ENCODE measurements at regions not wholly inside any gene's neighbourhood (a gene's known extent, or its start where the extent isn't known, plus 50 kb on each side); places are given as distances from the start of the nearest gene placed in this dataset.

DNA sequence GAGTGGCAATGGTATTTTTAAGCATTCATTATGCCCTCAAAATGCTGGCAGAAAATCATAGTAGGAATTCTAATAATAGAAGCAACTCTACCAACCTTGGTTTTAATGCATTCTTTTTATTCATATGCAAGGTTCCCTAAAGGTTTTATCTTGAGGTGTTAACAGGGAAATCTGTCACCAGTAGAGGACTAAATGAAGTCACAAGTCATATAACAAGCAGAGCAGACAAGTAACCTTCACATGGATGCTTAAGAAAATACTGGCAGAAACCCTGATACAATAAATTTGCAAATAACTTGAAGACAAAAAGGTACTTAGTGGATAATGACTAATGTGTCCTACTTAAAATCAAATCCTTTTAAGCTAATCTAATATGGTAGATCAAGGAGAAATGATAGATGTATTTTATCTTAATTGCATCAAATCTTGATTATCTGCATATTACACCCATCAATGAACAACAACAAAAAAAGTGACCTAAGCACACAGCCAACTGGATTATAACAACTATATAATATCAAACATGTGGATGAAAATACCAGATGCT lies 73.3 kb downstream of the RFC3 start:
- no peak for DNase-seq (ENCODE audit: low read depth in 2 of 2)

DNA sequence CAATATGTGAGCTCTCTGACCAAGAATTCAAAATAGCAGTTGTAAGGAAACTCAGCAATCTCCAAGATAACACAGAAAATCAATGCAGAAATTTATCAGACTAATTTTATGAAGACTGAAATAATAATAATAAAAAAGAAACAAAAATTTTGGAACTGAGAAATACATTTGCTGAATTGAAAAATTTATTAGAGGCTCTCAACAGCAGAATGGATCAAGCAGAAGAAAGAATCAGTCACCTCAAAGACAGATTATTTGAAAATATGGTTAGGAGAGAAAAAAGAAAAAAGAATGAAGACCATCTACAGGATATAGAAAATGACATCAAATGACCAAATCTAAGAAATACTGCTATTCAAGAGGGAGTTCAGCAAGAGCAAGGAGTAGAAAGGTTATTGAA lies 75.6 kb downstream of the RFC3 start:
- no peak for DNase-seq (ENCODE audit: low read depth in 2 of 2)

DNA sequence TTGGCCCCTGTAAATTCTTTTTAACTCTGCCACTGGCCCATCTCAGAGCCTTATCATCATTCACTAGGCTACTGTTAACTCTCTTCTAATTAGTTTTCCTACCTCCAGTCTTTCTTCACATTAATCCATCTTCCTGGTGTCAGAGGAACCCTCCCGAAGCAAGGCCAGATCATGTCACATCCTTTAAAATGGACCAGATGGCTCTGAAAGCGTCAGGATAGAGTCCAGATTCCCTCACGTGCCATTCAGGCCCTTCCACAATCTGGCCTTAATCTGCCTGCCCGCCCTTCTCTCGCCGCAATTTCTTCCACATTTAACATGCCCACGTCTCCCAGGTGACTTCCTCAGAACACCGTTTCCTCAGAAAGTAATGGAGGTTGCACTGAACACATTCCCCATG lies 86.5 kb downstream of the RFC3 start:
- DNase-seq (ENCODE audit: low read depth in 2 of 2) = no peak

DNA sequence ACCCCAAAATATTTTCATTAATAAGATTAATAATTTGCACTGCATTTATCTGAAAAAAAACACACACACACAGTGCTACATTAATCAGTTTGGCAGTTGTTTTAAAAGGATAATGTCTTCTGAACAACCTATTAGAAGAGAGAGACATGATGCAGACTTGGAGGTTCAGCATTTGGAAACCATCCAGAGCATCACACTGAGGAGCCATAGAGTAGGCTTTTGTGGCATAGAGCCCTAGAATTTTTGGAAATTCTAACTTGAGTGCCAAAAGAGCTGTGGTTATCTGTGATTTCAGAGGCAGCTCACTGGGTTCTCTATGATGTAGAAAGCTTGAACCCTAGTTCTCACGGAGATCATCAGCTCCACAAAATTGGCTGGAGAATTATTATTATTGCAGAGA lies 90.2 kb downstream of the RFC3 start:
- DNase-seq (ENCODE audit: low read depth in 2 of 2) = no peak

DNA sequence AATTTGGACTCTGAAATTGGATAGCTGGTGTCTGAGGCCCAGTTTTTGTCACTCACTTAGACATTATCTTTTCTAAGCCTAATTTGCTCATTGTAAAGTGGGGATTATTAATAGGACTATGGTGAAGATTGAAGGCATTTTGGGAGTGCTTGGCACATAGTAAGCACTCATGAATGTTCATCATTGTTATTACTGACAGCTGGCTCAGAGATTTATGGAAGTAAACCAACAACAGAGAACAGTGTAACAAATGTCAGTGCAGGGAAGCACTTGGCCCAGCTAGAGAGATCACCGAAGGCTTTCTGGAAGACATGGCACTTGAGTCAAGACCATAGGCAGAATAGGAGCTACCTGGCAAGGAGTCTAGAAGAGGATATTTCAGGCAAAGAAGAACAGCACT lies 92.3 kb downstream of the RFC3 start:
- DNase-seq (ENCODE audit: low read depth in 2 of 2) = no peak

DNA sequence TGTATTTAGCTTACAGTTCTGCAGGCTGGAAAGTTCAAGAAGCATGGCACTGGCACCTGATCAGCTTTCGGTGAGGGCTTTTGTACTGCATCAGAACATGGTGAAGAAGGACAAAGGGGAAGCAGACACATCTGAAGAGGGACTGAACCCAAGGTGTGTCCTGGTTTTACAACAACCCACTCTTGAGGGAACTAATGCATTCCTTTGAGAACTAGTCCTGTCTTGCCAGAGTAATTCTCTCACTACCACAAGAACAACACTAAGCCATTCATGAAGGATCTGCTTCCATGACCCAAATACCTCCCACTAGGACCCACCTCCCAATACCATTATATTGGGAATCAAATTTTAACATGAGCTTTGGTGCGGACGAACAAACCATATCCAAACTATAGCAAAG lies 93.6 kb downstream of the RFC3 start:
- no peak for DNase-seq (ENCODE audit: low read depth in 2 of 2)

DNA sequence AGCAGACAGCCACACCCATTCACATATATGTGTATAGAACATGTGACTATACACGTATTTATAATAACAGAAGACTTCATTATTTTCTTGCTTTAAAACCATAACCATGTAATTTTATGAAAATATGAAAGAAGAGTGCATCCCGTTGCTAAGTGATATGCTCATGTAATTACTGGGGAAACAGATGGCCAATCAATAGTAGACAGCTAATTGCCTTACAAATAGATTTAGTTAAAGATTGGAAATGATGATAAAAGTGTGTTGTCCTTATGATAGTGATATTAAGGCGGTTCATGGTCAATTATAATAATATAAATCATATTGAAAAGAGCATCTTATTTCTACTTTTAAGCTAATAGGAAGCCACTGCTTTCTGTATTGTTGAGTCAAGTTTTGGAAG lies 95.9 kb downstream of the RFC3 start:
- no peak for DNase-seq (ENCODE audit: low read depth in 2 of 2)

DNA sequence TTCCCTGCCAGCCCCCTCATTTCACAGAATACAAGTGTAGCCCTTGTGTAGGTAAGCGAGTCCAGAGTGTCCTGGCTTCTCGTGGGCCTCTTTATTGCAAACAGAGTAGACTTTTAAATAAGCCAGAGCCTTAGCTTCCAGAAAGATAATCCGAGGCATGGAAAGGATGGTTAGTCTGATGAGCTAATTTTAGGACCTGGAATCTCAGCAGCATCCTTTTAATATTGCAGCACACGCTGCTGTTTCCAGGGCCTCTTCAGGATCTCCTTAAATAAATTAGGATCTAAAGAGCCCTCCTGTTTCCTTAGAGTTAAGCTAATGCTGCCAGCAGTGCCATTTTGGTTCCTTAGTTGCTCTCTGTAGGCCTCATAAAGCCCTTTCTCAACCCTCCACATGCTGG lies 99.2 kb downstream of the RFC3 start:
- DNase-seq (ENCODE audit: low read depth in 2 of 2) = no peak

DNA sequence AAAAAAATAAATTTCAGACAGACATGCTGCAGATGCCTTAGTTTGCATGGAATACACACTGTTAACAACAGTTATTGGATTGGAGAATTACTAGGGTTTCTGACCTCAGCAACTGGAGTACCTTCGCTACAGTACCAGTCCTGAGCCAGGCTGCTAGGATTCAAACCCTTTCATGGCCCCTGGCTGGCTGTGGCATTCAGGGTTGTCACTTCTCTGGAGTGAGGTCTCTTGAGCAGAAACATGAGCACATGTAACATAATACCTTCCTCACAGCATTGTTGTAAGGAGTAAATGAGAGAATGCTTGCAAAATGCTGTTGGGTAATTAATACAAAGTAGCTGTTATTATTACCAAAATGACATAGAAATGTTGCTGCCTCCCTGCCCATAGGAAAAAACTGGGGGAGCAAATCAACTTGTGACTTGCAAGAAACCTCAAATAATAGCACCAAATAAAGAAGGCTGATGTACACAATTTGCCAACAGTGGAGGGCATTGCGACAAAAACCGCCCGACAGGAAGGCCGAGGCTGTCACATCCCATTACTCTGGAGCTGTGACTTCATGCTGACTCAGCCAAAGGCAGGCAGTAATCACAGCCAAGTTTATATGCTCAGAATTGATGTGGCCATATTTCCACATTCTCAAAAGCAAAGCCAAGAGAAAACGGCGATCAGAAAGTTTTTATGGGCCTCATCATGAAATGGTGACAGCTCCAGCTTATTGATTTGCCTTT lies 100.4 kb downstream of the RFC3 start:
- DNase-seq (ENCODE audit: low read depth in 2 of 2) = no peak

DNA sequence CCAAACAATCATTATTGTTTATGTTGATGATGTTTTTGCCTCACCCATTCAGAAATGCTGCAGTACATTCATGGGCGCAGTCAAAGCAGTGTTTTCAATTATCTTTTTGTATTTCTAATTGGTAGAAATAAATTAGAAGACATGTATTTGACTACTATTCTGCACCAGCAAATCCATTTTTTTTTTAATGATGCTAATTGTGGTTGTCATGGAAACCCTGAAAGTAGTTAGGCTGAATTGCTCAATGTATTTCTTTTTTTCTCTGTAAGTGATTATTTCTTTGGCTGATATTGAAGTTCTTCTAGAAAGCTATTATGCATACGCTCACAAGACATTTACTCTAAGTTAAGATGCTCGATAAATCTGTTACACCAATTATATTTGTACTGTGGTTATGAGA lies 101.2 kb downstream of the RFC3 start:
- DNase-seq (ENCODE audit: low read depth in 2 of 2) = no peak

DNA sequence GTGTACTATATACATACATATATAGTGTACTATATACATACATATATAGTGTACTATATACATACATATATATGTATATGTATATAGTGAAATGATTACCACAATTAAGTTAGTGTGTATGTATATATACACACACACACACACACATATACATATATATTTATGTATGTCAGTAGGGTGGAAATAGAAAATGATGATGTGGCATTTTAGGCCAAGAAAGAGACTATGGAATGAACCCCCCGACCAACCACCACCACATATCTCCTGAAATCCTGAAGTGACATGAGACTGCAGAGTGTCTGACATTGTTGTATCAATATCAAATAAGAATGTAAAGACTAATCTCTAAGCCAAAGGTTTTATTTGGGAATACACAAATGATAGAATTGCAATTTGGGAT lies 107.6 kb downstream of the RFC3 start:
- no peak for DNase-seq (ENCODE audit: low read depth in 2 of 2)

DNA sequence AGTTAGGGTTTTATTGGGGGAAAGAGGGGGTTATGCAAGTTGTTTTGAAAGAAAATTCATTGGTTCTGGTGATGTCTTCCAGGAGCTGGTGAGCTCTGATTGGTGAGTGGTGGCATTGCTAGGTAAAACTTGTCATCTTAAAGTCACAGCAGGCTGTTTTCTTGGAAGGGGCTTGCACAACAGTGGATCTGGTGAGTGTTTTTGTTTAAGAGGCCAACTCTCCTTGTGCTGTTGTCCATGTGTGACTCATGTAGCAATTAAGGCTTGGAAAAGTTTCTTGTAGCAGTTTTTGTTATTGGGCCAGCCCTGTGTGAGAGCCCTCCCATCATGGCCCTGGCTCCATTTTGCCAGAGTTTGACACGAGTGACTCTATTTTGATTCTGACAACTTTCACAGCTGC lies 109.4 kb downstream of the RFC3 start:
- DNase-seq (ENCODE audit: low read depth in 2 of 2) = no peak

DNA sequence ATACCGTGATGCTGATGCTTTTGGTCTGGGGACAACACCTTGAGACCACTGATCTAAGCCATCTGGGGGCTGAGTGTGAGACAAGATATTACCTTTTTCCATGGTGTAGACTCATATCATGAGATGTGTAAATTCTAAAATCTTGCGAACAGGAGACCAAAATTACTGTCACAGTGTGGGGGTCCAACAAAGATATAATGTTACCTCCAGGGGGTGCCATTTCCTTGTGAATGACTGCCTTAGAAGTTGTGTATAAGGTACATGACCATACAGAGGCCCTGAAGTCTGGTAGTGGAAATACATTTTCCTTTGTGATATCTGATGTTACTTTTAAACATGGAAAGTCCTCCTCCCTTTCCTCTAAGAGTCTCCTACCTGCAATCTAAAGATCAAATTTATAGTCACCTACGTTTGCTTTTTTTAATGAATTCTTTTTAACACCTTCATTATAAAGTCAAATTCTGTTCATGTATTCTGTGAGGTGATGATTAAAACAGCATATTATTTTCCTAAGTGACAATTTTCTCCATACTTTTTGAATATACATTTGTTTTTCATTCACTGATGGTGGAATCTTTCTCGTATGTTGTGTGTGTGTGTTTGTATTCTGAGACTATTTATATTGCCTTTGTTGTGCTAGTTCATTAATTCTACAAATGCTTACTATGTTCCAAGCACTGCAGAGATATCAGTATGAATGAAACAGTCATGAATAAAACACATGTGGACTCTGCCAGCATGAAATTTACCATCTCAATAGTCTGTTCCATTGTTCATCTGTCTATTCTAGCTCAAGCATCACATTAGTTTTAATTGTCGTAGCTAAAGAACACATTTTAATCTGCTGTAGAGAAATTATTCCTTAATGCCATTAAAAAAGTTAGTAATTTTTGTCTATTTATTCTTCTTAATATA lies 113.7 kb downstream of the RFC3 start:
- no peak for DNase-seq (ENCODE audit: low read depth in 2 of 2)

DNA sequence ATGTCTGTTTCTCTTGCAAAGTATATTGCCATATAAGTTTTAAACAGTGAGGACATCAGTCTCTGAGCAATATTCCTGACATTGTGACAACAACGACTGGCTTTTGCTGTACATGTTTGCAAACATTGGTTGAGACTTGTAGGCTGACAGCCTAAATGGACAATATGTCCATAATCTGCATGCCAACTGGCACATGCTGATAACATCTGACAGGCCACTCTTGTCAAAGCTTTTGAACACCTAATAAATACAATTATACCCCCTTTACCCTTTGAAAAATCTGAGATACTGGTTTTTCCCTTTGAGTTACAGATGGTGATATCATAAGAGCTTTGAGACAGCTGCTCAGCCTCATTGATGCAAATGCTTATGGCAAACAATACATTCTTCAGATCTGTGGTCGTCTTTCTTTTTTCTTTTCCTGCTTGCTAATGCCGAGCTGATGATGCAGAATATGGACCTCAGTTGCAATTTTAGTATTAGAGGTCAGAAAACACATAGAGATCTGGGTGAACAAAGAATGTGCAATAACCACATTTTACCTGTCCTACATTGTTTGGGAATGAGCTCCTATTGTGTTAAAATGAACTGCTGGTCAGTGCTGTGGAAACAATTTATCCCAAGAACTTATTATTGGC lies 114.9 kb downstream of the RFC3 start:
- DNase-seq (ENCODE audit: low read depth in 2 of 2) = no peak

DNA sequence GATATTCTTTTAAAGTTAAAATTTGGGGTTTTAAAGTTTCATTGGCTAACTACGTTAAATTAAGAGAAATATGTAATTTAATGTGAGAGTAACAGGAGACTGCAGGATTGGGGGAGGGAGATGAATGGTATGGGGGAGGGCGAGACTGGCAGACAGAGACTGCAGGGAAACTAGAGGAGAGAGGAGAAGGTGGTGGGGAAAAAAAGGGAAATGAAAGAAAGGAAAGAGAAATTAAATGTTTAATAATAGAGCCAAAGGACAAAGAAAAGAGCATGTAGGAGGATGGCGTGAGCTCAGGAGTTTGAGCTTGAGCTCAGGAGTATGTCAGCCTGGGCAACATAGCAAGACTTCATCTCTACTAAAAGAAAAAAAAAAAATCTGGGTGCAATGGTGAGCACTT lies 115.9 kb downstream of the RFC3 start:
- DNase-seq (ENCODE audit: low read depth in 2 of 2) = no peak

DNA sequence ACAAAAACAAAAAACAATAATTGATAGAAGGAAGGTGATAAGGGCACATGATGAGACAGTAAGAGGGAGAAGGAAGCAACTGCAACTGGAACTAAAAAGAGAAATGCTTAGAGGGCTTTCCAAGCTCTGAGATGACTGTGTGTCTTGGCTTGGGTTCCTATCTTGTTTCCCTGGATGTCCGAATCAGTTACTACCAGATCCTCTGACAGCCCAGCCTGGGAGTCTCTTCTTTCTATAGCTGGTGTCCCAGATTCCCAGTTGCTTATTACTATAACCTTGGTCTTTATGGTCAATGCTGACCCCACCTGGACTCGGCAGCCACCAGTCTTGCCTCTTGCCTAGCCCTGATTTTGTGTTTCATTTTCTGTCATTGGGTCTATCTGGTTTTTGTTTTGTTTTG lies 116.4 kb downstream of the RFC3 start:
- no peak for DNase-seq (ENCODE audit: low read depth in 2 of 2)

DNA sequence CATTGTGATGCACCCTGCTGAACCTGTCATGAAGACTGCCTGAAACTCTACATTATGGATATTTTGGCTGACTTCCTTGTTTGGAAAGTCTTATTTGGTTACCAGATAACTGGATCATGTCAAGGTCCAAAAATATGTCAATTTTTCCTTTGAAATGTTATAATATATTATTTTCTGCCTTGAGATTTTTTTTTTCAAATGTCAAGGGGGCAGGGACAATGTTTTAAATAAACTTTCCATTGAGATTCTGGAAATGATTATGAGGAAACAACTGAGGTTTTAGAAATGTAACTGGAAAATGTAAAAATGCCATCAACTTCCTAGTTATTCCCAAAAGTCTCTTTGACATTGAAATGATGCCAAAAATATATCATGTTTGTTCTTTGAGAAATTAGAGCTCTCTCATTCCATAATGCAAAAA lies 117.0 kb downstream of the RFC3 start:
- DNase-seq (ENCODE audit: low read depth in 2 of 2) = no peak

DNA sequence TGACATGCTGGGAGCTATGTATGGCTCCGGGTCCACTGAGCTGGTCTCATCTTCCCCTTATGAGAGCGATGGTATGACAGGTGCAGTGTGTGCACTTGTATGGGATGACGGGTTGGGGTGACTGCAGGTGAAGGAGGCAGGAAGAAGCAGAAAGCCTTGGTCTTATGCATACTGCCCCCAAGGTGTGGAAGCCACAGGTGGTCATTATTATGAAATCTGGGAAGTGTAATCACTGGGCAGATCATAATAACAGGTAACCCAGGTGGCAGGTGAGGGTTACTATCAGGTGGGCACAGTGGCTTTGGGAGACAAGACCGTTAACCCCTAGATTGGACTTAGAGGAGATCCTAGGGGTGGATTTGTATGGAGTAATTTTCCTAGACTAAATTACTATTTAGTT lies 118.0 kb downstream of the RFC3 start:
- DNase-seq (ENCODE audit: low read depth in 2 of 2) = no peak

DNA sequence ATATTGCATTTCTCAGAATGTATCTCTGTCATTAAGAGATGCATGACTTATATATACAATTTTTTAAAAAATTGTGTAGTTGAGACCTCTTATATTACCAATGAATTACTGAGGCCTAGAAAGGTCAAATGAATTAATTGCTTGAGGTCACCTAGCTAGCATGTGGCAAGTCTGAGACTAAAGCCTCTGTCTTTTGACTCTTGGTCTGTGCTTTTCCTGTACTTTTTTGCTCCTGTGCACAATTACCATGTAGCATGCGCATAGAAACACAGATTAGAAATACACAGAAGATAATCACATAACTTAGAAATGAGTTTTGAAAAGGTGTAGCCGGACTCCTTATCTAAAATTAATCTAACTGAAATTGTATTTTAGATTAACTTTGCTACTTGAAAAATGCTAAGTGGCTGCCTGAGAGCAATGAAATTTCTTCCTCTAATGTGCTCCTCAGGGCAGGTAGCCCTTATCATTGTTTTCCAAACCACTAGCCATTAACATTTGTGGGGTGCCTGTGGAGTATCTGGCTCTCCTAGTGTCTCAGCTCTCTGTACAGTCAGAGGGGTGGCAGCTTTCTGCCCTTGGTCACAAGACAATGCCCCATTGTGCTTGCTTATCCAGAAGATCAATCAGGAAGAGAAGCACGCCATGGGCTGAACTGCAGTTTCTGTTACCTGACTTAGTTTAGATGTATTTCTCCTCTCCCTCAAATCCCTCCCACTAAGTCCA lies 119.6 kb downstream of the RFC3 start:
- DNase-seq (ENCODE audit: low read depth in 2 of 2) = no peak

DNA sequence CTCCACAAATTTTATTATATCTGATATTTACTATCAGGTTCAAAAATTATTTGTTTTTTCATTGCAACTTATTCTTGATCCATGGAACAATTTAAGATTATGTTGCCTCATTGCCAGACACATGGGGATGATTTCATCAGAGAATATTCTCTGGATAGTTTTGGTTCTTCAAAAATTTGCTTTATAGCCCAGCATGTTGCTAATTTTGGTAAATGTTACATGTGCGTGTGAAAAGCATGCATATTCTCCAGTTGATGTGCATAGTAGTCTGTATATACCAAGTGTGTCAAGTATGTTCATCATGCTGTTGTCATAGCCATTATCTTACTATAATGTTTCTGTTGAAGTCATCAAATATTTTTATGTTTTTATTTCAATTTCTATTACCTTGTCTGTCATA lies 122.3 kb downstream of the RFC3 start:
- no peak for DNase-seq (ENCODE audit: low read depth in 2 of 2)

DNA sequence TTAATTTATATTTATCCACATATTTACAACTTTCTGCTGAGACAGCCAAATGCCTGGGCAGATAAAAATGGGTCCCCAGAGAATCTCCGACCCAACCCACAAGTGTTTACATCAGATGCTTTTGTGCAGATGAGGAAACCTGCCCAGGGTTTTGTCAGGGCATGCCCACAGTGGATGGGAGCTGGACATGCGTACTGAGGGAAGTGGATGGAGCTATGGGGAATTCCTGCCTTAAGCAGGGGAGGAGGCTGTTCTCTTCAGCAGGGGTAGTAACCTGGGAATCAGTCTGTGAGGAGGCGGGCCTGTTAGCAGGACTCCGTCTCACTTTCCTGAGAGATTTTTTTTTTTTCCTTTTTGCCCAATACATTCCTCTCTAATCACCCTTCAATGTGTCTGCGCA lies 122.9 kb downstream of the RFC3 start:
- DNase-seq (ENCODE audit: low read depth in 2 of 2) = no peak

DNA sequence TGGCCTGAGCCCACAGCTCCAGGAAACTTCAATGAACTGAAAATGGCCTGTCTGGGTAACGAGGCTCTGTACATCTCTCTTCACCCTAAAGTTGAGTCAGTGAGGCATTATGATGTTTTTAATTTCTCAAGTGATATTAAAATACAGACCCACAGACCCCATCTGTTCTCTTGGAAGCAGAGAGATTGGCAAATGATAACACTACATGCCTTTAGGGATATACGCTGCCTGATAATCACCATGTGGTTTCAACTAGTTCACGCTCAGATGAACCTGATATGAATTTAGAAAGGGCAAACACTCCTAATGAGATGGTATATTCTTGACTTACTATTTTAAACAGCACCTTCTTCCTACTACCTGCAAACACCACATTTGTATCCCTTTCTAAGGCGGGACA lies 127.5 kb downstream of the RFC3 start:
- no peak for DNase-seq (ENCODE audit: low read depth in 2 of 2)

All from activated CD8-positive, alpha-beta memory T cell treated with anti-CD3 and anti-CD28 coated beads for 4 hours (primary cell).